ENCODE measurements at regions not wholly inside any gene's neighbourhood (a gene's known extent, or its start where the extent isn't known, plus 50 kb on each side); places are given as distances from the start of the nearest gene placed in this dataset.

GRCh38 chr13:31441800-31442510 lies 242.2 kb downstream of the B3GLCT start:
- DNase-seq (ENCODE audit: low spot score), result peak; percentile 11

- DNase-seq (ENCODE audit: low spot score), result no peak
Measured at GRCh38 chr13:31442571-31442970, 242.8 kb downstream of the B3GLCT start.

GRCh38 chr13:31444266-31444856 lies 244.6 kb downstream of the B3GLCT start:
- no peak for DNase-seq (ENCODE audit: low spot score)

- DNase-seq (ENCODE audit: low spot score), result no peak
Measured at GRCh38 chr13:31452525-31452924, 252.8 kb downstream of the B3GLCT start.

GRCh38 chr13:31455581-31455980 lies 255.8 kb downstream of the B3GLCT start:
- DNase-seq (ENCODE audit: low spot score), result no peak

- DNase-seq (ENCODE audit: low spot score), result no peak
Measured at GRCh38 chr13:31456056-31456455, 256.3 kb downstream of the B3GLCT start.

- no peak for DNase-seq (ENCODE audit: low spot score)
Measured at GRCh38 chr13:31460061-31460460, 260.3 kb downstream of the B3GLCT start.

GRCh38 chr13:31461923-31462322 lies 262.1 kb downstream of the B3GLCT start:
- DNase-seq (ENCODE audit: low spot score), result no peak

GRCh38 chr13:31462766-31463165 lies 263.0 kb downstream of the B3GLCT start:
- no peak for DNase-seq (ENCODE audit: low spot score)

GRCh38 chr13:31468114-31468902 lies 268.5 kb downstream of the B3GLCT start:
- no peak for DNase-seq (ENCODE audit: low spot score)

GRCh38 chr13:31469377-31469776 lies 269.6 kb downstream of the B3GLCT start:
- no peak for DNase-seq (ENCODE audit: low spot score)

- DNase-seq (ENCODE audit: low spot score), result no peak
Measured at GRCh38 chr13:31476266-31476665, 263.1 kb upstream of the RXFP2 start.

- DNase-seq (ENCODE audit: low spot score), result no peak
Measured at GRCh38 chr13:31476753-31477152, 262.6 kb upstream of the RXFP2 start.

- no peak for DNase-seq (ENCODE audit: low spot score)
Measured at GRCh38 chr13:31477961-31478360, 261.4 kb upstream of the RXFP2 start.

- DNase-seq (ENCODE audit: low spot score), result no peak
Measured at GRCh38 chr13:31485183-31485582, 254.1 kb upstream of the RXFP2 start.

- no peak for DNase-seq (ENCODE audit: low spot score)
Measured at GRCh38 chr13:31485651-31486051, 253.7 kb upstream of the RXFP2 start.

GRCh38 chr13:31495336-31495735 lies 244.0 kb upstream of the RXFP2 start:
- DNase-seq (ENCODE audit: low spot score), result no peak

GRCh38 chr13:31499274-31499673 lies 240.1 kb upstream of the RXFP2 start:
- DNase-seq (ENCODE audit: low spot score), result no peak

- no peak for DNase-seq (ENCODE audit: low spot score)
Measured at GRCh38 chr13:31503626-31504025, 235.7 kb upstream of the RXFP2 start.

GRCh38 chr13:31504918-31505317 lies 234.4 kb upstream of the RXFP2 start:
- DNase-seq (ENCODE audit: low spot score), result no peak

- no peak for DNase-seq (ENCODE audit: low spot score)
Measured at GRCh38 chr13:31512331-31512730, 227.0 kb upstream of the RXFP2 start.

GRCh38 chr13:31514932-31515331 lies 224.4 kb upstream of the RXFP2 start:
- DNase-seq (ENCODE audit: low spot score), result no peak

- no peak for DNase-seq (ENCODE audit: low spot score)
Measured at GRCh38 chr13:31515427-31515826, 223.9 kb upstream of the RXFP2 start.
